Endometrium (tissue), 2 donors: ENCODE measurements at regions not wholly inside any gene's neighbourhood (a gene's known extent, or its start where the extent isn't known, plus 50 kb on each side); places are given as distances from the start of the nearest gene placed in this dataset.
A peak's percentile ranks its signal among the peaks of the same experiment; 100 is the strongest.

Experiments
- FAIRE-seq: peaks from 2 replicates; lab custom pipeline; 2012; peaks lifted over from hg19 to GRCh38; lab: Jason Lieb, UNC
- donor health status: control.
- donor health status: control.

DNA sequence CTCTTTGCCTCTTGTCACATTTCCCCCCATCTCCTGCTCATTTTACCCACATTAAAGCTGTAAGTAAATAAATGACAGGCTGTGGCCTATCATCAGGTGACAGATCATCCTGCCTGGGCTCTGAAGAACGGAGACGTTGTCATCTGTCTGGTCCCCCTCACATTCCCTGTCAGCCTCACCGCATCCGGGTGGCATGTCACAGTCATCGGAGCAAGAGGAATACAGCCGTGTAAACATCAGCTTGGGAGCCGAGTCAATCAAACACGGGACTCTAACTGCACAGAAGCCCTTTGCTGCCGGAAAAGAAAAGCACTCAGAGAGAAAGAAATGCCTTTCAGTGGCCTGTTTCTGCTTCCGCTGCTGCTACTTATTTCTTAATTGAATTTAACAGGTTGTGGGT, 371.9 kb upstream of the ID4 start:
- no peak for FAIRE-seq

DNA sequence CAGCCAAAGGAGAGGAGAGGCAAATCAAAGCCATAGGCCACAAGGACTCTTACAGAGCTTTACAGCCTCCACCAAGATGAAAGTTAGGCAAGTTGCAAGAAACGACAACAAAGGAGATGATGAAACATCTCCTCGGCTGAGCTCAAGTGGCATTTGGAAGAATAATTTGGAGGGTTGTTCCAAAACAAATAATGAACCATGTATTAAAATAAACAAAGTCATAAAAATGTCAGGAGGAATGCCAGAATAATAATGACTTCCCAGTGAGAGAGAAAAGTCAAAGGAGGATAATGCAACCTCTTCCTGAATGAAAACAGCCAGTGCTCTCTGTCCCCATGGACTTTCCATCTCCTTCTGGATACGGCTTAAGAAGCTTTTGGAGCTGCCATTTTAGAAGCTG, 371.4 kb upstream of the ID4 start:
- FAIRE-seq = peak; percentile 91

- FAIRE-seq = no peak
Measured at GRCh38 chr6:19470333-19470732, 366.8 kb upstream of the ID4 start.

DNA sequence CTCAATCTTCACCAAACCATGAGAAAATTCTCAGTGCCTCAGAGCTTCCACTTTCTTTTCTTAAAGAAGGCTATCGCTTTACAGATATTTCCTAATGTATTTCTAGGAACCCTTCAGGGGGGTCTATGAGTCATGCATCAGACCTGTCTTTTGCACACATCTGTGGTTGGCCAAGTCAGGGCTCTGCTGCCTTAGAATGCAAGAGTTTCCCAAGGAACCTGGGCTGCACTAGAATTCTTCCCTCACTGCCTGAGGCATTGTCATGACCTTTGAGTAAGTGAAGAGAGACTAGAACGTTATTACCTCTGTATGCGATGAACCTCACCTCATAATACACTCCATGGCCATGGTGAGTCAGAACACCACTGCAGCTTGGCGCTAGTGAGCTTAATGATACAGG, 365.0 kb upstream of the ID4 start:
- no peak for FAIRE-seq

GRCh38 chr6:19472850-19473249, 364.3 kb upstream of the ID4 start:
- no peak for FAIRE-seq

DNA sequence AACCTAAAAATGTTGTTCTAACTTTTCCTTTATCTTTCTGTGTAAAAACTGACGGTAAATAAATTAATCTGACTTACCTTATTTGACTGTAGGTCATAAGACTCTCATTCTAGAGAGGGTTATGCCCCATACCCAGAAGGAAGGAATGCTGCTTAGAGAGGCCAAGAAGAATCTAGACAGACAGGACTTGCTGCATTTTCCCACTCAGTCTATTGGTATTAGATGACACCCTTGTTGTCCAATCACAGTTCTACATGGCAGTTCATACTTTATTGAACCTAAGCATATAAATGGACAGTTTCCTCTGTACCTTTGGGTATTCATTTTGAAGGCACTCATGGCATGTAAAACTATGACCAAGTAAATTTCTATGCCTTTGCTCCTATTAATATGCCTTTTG, 359.6 kb upstream of the ID4 start:
- no peak for FAIRE-seq

DNA sequence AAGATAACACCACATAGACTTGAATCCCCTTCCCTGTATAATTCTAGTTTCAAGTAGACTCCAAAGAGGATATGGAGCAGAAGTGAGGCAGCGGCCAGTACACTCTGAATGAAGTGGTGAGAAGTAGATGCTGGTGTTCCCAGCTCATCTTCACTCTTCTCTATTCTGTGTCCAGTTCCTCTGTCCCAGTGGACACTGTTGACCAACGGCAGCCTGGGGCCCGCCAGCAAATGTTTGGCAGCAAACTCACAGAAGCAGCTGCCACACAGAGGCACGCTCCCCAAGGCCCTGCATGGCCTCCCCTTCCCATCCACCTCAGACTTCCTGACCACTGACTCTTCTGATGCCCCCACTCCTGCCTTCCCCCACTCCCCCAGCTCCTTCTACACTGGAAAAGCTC, 358.9 kb upstream of the ID4 start:
- FAIRE-seq = no peak

GRCh38 chr6:19478992-19479391, 358.2 kb upstream of the ID4 start:
- peak; percentile 66 for FAIRE-seq

- no peak for FAIRE-seq
Measured at GRCh38 chr6:19479551-19479950, 357.6 kb upstream of the ID4 start.

DNA sequence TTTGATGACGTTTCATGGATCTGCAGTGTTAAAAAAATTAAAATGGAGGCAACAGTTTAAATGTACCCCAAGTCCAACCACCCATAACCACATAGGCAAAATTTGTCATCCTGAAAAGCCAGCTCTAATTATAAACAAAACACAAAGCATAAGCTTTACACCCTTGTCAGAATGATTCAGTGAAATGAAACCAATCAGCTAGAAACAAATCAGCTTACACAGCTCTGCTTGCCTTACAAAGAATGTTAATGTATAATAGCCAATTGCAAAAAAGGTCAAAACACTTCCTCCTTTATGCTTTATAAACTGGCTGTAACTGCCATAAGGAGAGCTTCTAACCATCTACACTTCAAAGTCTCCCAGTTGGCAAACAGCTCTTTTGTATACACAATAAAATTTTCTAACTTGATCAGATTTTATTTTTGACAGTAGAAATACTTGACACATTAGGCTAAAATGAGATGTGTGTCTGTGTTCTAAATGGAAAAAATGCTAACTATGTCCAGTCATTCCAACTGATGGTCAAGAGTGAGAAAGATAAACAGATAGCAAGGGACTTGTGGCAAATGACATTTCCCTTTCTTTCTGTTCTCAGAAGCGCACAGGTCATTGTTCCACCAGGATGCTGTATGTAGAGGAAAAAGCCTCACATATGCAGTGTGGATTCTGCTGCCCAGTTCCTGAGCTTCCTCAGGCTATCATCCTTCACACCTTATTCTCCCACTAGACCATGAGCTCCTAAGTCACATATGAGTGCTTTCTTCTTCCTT, 344.3 kb upstream of the ID4 start:
- no peak for FAIRE-seq

DNA sequence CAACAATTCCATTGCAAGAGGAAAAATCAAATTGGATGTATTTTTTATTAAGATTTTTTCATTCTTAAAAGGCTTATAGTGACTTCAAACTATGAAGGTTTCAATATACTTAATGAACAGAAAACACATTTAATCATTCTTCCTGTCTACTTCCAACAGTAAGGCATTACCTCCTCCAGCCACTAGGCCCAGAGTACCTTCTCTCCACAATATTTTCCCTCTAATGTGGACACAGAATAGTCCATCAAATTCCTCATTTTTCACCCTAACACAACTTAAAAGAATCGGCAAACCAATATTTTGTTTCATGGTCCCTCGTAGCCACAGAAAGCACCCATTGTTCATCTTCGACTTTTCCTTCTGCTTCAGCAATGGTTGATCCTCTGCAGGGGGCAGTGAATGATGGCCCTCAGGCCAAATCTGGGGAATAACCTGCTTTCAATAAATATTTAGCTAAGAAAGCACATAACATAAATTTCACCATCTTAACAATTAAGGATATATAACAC, 335.4 kb upstream of the ID4 start:
- FAIRE-seq = no peak

GRCh38 chr6:19502301-19502700, 334.9 kb upstream of the ID4 start:
- no peak for FAIRE-seq

DNA sequence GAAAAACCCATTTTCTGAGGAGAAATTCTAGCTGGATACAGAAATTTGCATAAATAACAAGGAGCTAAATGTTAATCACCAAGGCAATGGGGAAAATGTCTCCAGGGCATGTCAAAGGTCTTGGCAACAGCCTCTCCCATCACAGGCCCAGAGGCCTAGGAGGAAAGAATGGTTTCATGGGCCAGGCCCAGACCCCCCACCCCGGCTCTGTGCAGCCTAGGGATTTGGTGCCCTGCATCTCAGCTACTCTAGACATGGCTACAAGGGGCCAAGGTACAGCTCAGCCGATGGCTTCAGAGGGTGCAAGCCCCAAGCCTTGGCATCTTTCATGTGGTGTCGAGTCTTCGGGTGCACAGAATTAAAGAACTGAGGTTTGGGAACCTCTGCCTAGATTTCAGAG, 321.2 kb upstream of the ID4 start:
- FAIRE-seq = no peak

- FAIRE-seq = no peak
Measured at GRCh38 chr6:19519941-19520340, 317.2 kb upstream of the ID4 start.

DNA sequence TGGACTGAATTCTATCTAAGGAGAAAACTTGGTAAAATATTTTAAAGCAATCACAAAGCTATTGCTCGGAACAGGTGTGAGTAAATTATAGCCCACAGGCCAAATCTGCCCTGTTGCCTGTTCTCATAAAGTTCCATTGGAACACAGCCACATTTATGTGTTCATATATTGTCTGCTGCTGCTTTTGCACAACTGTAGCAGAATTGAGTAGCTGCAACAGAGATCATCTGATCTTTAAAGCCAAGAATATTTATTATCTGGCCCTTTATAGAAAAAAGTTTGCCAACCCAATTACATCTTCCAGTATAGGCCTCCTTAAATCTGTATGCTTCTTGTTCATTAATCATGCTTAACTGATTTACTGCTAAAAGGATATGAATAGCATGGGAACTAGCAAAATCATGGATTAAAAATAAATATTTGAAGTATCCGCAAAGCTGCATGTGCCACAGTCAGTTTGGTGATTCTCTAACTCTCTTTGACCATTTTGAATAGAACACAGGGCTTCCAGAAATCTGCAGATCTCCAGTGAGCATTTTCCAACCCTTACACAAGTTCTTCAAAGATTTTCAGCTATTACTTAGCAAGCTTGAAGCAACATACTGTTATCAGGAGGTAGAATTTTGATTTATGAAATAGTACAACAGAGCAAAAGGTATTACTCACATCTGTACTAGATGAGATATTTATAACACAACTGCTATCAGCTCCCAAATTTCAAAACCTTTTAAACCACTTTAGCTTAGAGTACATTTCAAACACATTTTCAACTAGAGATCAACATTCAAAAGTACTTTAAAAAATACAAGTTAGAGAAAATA, 312.6 kb upstream of the ID4 start:
- FAIRE-seq = no peak

DNA sequence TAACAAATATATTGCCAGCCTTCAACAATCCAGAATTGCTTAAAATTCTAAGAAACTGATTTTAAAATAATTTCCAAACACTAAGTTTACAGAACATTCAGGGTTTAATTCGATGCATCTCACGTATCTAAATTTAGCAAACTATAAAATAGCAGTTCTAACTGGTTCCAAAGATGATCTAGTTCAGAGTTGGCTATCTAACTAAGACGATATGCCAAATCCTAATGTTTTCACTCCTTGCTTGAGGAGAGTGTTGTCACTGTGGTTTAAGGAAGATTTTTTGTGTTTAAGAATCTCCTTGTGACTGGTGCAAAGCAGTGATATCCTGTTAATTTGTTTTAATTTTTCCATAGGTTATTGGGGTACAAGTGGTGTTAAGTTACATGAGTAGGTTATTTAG, 311.5 kb upstream of the ID4 start:
- no peak for FAIRE-seq

DNA sequence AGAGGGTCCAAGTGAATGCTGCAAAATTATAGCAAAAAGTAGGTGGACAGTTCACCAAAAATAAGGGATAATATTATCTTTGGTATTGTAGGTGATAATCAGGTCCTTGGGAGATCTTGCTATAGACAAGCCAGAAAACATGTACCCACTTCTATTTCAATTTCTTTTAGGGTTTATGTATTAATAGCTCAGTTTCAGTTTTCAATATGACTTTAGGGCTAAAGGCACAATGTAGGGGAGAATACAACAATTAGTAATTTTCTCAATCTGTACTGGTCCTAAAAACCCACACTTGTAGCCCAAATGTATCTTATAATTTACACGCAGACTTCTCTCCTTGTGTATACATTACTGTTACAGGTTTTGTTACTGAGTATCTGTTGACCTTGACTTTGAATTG, 307.0 kb upstream of the ID4 start:
- no peak for FAIRE-seq

DNA sequence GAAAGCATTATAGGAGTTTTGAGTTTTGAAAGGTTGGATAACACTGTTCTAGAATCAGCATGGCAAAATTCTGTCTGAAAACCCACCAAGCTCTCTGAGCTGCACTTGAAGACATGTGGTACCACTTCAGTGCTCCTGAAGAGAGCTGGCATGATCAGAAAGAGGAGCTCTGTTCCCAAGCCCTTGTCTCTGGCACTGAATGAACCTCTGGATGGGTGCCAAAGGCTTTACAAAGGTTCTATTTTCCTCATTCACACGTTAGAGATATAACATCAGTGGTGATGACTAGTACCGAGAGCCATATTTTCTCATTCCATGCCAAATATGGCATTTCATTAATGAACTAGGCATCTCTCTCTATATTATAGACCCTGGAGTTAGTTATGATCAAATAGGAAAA, 301.8 kb upstream of the ID4 start:
- FAIRE-seq = no peak

GRCh38 chr6:19536838-19537237, 300.3 kb upstream of the ID4 start:
- FAIRE-seq = no peak

GRCh38 chr6:19538096-19538495, 299.1 kb upstream of the ID4 start:
- no peak for FAIRE-seq

DNA sequence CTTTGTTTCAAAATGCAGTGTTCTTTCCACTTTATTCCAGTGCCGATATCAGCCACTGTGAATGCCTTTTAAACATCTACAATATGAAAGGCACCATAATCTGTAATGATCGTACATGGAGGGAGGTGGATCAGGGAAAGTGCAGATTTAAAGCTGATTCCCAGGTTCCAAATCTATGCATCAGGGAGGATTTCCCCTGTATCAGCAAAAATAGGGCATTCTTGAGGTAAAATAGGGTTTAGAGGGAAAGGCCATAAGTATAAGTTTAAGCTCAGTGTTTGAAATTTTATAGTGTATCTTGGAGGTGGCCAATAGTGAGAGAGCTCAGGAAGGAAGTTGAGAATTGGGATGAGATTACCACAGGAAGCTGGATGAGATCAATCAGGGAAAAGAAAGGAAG, 289.7 kb upstream of the ID4 start:
- FAIRE-seq = no peak

- no peak for FAIRE-seq
Measured at GRCh38 chr6:19549109-19549508, 288.1 kb upstream of the ID4 start.

DNA sequence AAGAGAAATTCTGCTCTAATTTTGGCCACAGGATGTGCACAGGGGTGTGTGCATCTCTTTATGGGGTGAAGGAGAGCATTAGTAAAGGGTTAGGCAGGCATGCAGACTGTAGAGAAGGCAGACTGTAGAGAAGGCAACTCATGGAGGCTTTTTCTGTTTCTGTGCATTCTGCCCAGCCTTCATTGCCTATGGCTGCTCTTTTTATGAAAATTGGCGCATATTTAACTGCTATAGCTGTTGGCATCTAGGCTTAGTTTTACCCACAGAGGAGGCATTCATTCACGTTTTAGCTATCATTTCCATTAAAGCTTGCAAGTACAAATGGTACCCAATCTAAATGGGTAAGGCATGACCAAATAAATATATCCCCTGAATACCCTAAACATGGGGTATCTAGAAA, 286.8 kb upstream of the ID4 start:
- no peak for FAIRE-seq

GRCh38 chr6:19551611-19552010, 285.6 kb upstream of the ID4 start:
- FAIRE-seq = no peak
